ENCODE measurements at regions not wholly inside any gene's neighbourhood (a gene's known extent, or its start where the extent isn't known, plus 50 kb on each side); places are given as distances from the start of the nearest gene placed in this dataset.
"Not testable (repeated sequence)": the region's sequence is repeated elsewhere in the genome, so short reads cannot be mapped to it uniquely, and the experiment has no call there.

DNA sequence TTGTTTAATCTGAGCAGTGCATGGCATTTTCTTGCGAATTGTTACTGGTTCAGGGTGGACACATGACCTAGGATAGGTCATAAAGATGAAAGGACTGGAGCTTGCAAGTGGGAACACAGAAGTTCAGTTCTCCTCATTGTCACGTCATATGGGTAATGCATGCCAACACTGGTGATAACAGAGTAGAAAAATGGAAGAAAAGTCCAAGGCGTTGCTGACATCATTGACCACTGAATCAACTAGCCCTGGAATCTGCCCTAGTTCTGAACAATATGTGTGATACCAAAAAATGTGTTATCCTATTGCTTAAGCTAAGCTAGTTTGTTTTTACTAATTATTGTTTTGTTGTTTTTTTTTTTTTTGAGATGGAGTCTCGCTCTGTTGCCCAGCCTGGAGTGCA lies 234.2 kb upstream of the MAF start:
- Histone ChIP-seq H3K36me3 (no peaks in the 10 kb centered on the region), H3K27ac (no peak overlapping the region), H3K27me3 (no peaks in the 10 kb centered on the region), H3K4me1 (no peaks in the 10 kb centered on the region), H3K4me3 (no peak overlapping the region), H3K9me3 (no peaks in the 10 kb centered on the region)
- intact Hi-C loops (cut with DNase I) = no loop called here
- TF ChIP-seq, protein P1, sequence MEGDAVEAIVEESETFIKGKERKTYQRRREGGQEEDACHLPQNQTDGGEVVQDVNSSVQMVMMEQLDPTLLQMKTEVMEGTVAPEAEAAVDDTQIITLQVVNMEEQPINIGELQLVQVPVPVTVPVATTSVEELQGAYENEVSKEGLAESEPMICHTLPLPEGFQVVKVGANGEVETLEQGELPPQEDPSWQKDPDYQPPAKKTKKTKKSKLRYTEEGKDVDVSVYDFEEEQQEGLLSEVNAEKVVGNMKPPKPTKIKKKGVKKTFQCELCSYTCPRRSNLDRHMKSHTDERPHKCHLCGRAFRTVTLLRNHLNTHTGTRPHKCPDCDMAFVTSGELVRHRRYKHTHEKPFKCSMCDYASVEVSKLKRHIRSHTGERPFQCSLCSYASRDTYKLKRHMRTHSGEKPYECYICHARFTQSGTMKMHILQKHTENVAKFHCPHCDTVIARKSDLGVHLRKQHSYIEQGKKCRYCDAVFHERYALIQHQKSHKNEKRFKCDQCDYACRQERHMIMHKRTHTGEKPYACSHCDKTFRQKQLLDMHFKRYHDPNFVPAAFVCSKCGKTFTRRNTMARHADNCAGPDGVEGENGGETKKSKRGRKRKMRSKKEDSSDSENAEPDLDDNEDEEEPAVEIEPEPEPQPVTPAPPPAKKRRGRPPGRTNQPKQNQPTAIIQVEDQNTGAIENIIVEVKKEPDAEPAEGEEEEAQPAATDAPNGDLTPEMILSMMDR (IDR thresholded peaks at IDR 0.05) = no peak
- no peak for DNase-seq
- no peak for ATAC-seq

DNA sequence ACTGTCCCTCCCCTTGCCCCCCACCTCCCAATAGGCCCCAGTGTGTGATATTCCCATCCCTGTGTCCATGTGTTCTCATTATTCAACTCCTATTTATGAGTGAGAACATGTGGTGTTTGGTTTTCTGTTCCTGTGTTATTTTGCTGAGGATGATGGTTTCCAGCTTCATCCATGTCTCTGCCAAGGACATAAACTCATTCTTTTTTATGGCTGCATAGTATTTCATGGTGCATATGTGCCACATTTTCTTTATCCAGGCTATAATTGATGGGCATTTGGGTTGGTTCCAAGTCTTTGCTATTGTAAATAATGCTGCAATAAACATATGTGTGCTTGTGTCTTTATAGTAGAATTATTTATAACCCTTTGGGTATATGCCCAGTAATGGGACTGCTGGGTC lies 233.5 kb upstream of the MAF start:
- H3K27ac ChIP-seq; H3K4me3 ChIP-seq; H3K4me1 ChIP-seq; H3K27me3 ChIP-seq; intact Hi-C loops (cut with DNase I); H3K9me3 ChIP-seq; H3K36me3 ChIP-seq; DNase-seq; ATAC-seq: not testable (repeated sequence)

DNA sequence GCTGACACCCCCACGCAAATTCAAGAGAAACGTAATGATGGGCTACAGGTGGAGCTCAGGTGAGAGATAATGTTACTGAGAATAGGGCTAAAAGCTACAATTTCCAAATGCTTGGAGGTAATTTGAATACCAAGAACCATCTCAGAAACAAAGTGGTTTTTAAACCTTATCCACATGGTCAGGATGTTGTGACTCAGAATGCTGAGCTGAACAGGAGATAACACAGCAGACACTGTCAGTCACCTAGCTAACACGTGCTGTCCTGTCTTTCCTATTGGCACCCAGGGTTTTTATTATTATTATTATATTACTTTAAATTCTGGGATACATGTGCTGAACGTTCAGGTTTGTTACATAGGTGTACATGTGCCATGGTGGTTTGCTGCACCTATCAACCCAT lies 233.0 kb upstream of the MAF start:
- Histone ChIP-seq H3K4me3 (no peak overlapping the region), H3K9me3 (no peaks in the 10 kb centered on the region), H3K36me3 (no peaks in the 10 kb centered on the region), H3K4me1 (no peaks in the 10 kb centered on the region), H3K27ac (no peak overlapping the region), H3K27me3 (no peaks in the 10 kb centered on the region)
- intact Hi-C loops (cut with DNase I) = no loop called here
- DNase-seq (no peak), ATAC-seq (no peak)
- TF ChIP-seq, protein P1 (IDR thresholded peaks at IDR 0.05) = no peak

DNA sequence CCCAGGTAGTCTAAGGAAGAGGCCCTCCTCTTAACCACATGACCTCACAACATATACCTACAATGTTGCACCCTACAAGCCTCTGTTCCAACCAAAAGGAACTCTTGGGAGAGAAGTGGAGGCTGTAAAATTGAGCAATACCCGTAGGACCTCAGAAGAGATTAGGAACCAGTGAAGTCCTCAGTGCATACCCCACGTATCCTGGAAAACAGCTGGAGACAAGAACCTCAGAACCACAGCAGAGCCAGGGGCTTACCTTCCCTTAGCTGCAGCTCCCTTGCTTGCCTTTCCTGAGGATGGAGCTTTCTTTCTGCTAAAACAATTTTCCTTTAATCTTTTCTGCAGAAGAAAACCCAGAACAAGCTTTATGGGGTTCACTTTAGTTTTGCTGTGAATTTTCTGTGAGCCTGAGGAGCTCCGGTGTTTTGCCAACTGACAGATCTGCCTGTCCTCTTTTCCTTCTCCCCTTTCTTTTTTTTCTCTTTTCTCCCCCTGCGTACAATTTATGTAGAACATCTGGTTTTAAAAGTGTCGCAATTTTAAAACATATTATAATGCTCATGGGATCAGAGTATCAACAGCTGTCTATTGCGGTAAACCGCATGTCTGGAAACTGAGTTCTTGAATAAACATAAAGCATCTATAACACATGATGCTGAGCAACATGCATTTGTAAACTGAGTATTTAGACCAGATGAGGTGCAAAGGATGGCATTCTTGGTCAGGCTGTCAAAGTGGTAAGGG lies 226.4 kb upstream of the MAF start:
- peak; percentile 32 for ATAC-seq
- intact Hi-C loops (cut with DNase I) = no loop called here
- DNase-seq = peak in 2 of 4 donors; percentile 62 to 65
- H3K36me3 ChIP-seq = no peaks in the 10 kb centered on the region
- no peak overlapping the region for H3K4me3 ChIP-seq
- no peak overlapping the region for H3K27ac ChIP-seq
- no peaks in the 10 kb centered on the region for H3K27me3 ChIP-seq
- TF ChIP-seq, protein P1 (IDR thresholded peaks at IDR 0.05) = no peak
- no peaks in the 10 kb centered on the region for H3K9me3 ChIP-seq
- no peaks in the 10 kb centered on the region for H3K4me1 ChIP-seq

DNA sequence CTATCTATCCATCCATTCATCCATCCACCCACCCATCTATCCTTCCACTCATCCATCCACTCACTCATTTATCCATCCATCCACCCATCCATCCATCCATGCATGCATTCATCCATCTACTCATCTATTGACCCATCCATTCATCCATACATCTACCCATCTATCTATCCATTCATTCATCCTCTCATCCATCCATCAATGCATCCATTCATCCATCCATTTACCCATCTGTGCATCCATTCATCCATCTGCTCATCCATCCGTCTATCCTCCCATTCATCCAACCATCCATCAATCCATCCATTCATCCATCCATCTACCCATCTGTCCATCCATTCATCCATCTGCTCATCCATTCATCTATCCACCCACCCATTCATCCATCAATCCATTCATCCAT lies 224.5 kb upstream of the MAF start:
- Histone ChIP-seq H3K27ac (no peak overlapping the region), H3K27me3 (no peaks in the 10 kb centered on the region), H3K9me3 (no peaks in the 10 kb centered on the region), H3K36me3 (no peaks in the 10 kb centered on the region), H3K4me3 (no peak overlapping the region), H3K4me1 (no peaks in the 10 kb centered on the region)
- TF ChIP-seq, protein P1 (IDR thresholded peaks at IDR 0.05) = no peak
- DNase-seq = no peak
- intact Hi-C loops (cut with DNase I) = no loop called here
- ATAC-seq = no peak

DNA sequence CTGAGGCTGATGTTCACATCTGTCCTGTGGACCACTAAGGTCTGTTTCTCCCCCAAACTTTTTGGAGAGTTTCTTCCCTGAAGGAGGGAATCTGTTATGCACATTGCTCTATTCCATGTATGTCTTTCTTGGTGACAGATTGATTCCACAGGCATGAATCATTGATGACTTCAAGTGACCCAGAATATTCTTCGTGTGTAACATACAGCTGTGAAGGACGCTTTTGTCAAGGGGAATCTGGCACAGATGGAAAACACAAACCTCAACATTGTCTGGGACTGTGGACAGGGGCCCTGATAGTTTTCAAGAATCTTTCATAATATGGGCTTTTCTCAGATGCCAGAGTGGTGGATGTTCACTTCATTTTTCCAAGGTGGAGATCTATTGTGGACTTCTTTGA lies 223.1 kb upstream of the MAF start:
- ATAC-seq = no peak
- intact Hi-C loops (cut with DNase I) = no loop called here
- H3K27ac ChIP-seq = no peak overlapping the region
- H3K4me1 ChIP-seq = no peaks in the 10 kb centered on the region
- no peak for DNase-seq
- no peaks in the 10 kb centered on the region for H3K27me3 ChIP-seq
- no peak overlapping the region for H3K4me3 ChIP-seq
- TF ChIP-seq, protein P1 (IDR thresholded peaks at IDR 0.05) = no peak
- no peaks in the 10 kb centered on the region for H3K36me3 ChIP-seq
- no peaks in the 10 kb centered on the region for H3K9me3 ChIP-seq

Measured in left lung (tissue), 4 donors.